OCI-LY7 (cell line): ENCODE measurements at regions not wholly inside any gene's neighbourhood (a gene's known extent, or its start where the extent isn't known, plus 50 kb on each side); places are given as distances from the start of the nearest gene placed in this dataset.
A peak's percentile ranks its signal among the peaks of the same experiment; 100 is the strongest.

Experiments used
- BruUV-seq: library from RNA; stranded (reverse); fragments of 400-500 nt; replicated peaks from 2 replicates; lab custom pipeline; 2021; lab: Mats Ljungman, UMichigan
- CTCF ChIA-PET: fragments of 300-600 bp; sonication (Branson Sonifier 250); formaldehyde crosslinking; loops from one replicate; lab custom pipeline; 2022; ENCODE audit warnings: antibody characterized with exemption; ENCODE audit not compliant: unreplicated experiment; lab: Charles Lee
- POLR2A ChIA-PET: fragments of 300-600 bp; sonication (Branson Sonifier 250); formaldehyde crosslinking; loops from one replicate; lab custom pipeline; 2022; ENCODE audit warnings: antibody characterized with exemption; lab: Charles Lee
- DNase-seq: peaks from one replicate; pipeline ENCODE4 v3.0.0-alpha.2; 2015; ENCODE audit warnings: low spot score
- H2AFZ ChIP-seq: fragments of 200-600 bp; sonication (generic), shearing (Covaris generic); 2 replicates; pipeline ENCODE4 v1.6.1; 2014; ENCODE audit warnings: mild to moderate bottlenecking, antibody characterized with exemption, low read length, moderate library complexity
- H3K27ac ChIP-seq: fragments of 200-600 bp; sonication (generic); 2 replicates; pipeline ENCODE4 v1.5.1; 2014; ENCODE audit warnings: mixed run types, low read depth, mild to moderate bottlenecking, moderate library complexity, low read length, inconsistent platforms; ENCODE audit not compliant: poor library complexity, severe bottlenecking
- H3K36me3 ChIP-seq: fragments of 200-600 bp; sonication (generic); 2 replicates; pipeline ENCODE4 v1.6.1; 2014; ENCODE audit warnings: mild to moderate bottlenecking, antibody characterized with exemption, low read length, moderate library complexity, mixed read lengths; ENCODE audit not compliant: insufficient read depth
- H3K4me1 ChIP-seq: fragments of 200-600 bp; sonication (generic); 2 replicates; pipeline ENCODE4 v1.5.1; 2014; ENCODE audit warnings: mild to moderate bottlenecking, low read length; ENCODE audit not compliant: insufficient read depth, poor library complexity, severe bottlenecking
- H3K4me2 ChIP-seq: fragments of 200-600 bp; sonication (generic); 2 replicates; pipeline ENCODE4 v1.6.1; 2014; ENCODE audit warnings: mild to moderate bottlenecking, low read length
- H3K4me3 ChIP-seq: fragments of 200-600 bp; sonication (generic); 2 replicates; pipeline ENCODE4 v1.5.1; 2014; ENCODE audit warnings: mild to moderate bottlenecking, low read depth, low read length; ENCODE audit not compliant: poor library complexity, severe bottlenecking
- H3K79me2 ChIP-seq: fragments of 200-600 bp; sonication (generic); 2 replicates; pipeline ENCODE4 v1.6.1; 2016; ENCODE audit warnings: low read depth, mild to moderate bottlenecking, low read length, moderate library complexity, mixed read lengths; ENCODE audit not compliant: insufficient read depth
- H3K9me2 ChIP-seq: fragments of 200-600 bp; sonication (generic); 2 replicates; pipeline ENCODE4 v1.6.1; 2016; ENCODE audit warnings: mild to moderate bottlenecking, low read length, mixed read lengths; ENCODE audit not compliant: insufficient read depth
- H3K9me3 ChIP-seq: fragments of 200-600 bp; sonication (generic); 2 replicates; pipeline ENCODE4 v1.6.1; 2014; ENCODE audit warnings: mild to moderate bottlenecking, mixed run types, low read length, mixed read lengths
- H4K20me1 ChIP-seq: fragments of 200-600 bp; sonication (generic); 2 replicates; pipeline ENCODE4 v1.6.1; 2014; ENCODE audit warnings: mild to moderate bottlenecking, antibody characterized with exemption, low read length, moderate library complexity, mixed read lengths; ENCODE audit not compliant: insufficient read depth
- CTCF ChIP-seq: fragments of 200-600 bp; sonication (generic); conservative IDR thresholded peaks from 2 replicates; pipeline ENCODE4 v1.5.1; 2014; ENCODE audit warnings: mild to moderate bottlenecking, antibody characterized with exemption, low read length, moderate library complexity, mixed read lengths
- EZH2phosphoT487 ChIP-seq: fragments of 200-600 bp; sonication (generic); IDR thresholded peaks from 2 replicates; pipeline ENCODE4 v1.6.1; 2018; ENCODE audit warnings: low read depth, borderline replicate concordance, mild to moderate bottlenecking, mixed run types, antibody characterized with exemption, low read length, moderate library complexity, mixed read lengths
- intact Hi-C: fragments of 100-400 bp; cut with micrococcal nuclease; formaldehyde crosslinking; loops from one replicate; pipeline ENCODE4 v1.10.0; 2022; ENCODE audit not compliant: unreplicated experiment

GRCh38 chr2:22990246-22990645 lies 394.7 kb upstream of the KLHL29 start:
- Histone ChIP-seq H3K9me2 (no peaks in the 10 kb centered on the region), H3K9me3 (no peaks in the 10 kb centered on the region), H3K4me1 (no peaks in the 10 kb centered on the region), H3K27ac (no peak overlapping the region), H3K36me3 (no peaks in the 10 kb centered on the region), H3K4me3 (no peak overlapping the region), H3K79me2 (no peaks in the 10 kb centered on the region), H4K20me1 (no peaks in the 10 kb centered on the region), H2AFZ (no peak overlapping the region), H3K4me2 (no peak overlapping the region)
- ChIA-PET POLR2A (no interaction called here), CTCF (no interaction called here)
- BruUV-seq, result no TSS peak
- TF ChIP-seq EZH2phosphoT487, result no peak
- no peak for TF ChIP-seq CTCF
- intact Hi-C loops, result no loop called here
- DNase-seq, result no peak

GRCh38 chr2:22991844-22992243 lies 393.1 kb upstream of the KLHL29 start:
- Histone ChIP-seq H3K9me3 (no peaks in the 10 kb centered on the region), H3K4me1 (no peaks in the 10 kb centered on the region), H3K36me3 (no peaks in the 10 kb centered on the region), H4K20me1 (no peaks in the 10 kb centered on the region), H2AFZ (no peak overlapping the region), H3K9me2 (no peaks in the 10 kb centered on the region), H3K79me2 (no peaks in the 10 kb centered on the region), H3K4me3 (no peak overlapping the region), H3K4me2 (no peak overlapping the region), H3K27ac (no peak overlapping the region)
- intact Hi-C loops, result no loop called here
- no peak for TF ChIP-seq EZH2phosphoT487
- peak; percentile 47 for TF ChIP-seq CTCF
- CTCF ChIA-PET, result no interaction called here
- no peak for DNase-seq
- POLR2A ChIA-PET, result no interaction called here
- no TSS peak for BruUV-seq

- no peaks in the 10 kb centered on the region for H4K20me1 ChIP-seq
- CTCF ChIA-PET, result no interaction called here
These were observed 392.5 kb upstream of the KLHL29 start for GRCh38 chr2:22992441-22992840.

More at GRCh38 chr2:22992441-22992840, 392.5 kb upstream of the KLHL29 start:
- no peak for DNase-seq
- Histone ChIP-seq H3K36me3 (no peaks in the 10 kb centered on the region), H3K4me3 (no peak overlapping the region), H2AFZ (no peak overlapping the region), H3K4me1 (no peaks in the 10 kb centered on the region), H3K4me2 (no peak overlapping the region), H3K79me2 (no peaks in the 10 kb centered on the region), H3K9me3 (no peaks in the 10 kb centered on the region), H3K9me2 (no peaks in the 10 kb centered on the region), H3K27ac (no peak overlapping the region)
- BruUV-seq, result no TSS peak
- intact Hi-C loops, result no loop called here
- POLR2A ChIA-PET, result no interaction called here
- TF ChIP-seq CTCF, result no peak
- TF ChIP-seq EZH2phosphoT487, result no peak
